ENCODE measurements at regions not wholly inside any gene's neighbourhood (a gene's known extent, or its start where the extent isn't known, plus 50 kb on each side); places are given as distances from the start of the nearest gene placed in this dataset.
"Not testable (repeated sequence)": the region's sequence is repeated elsewhere in the genome, so short reads cannot be mapped to it uniquely, and the experiment has no call there.

- no peak for DNase-seq
Measured at GRCh38 chr13:84640691-84641090, 758.4 kb upstream of the SLITRK1 start.

GRCh38 chr13:84630476-84630875, 748.2 kb upstream of the SLITRK1 start:
- no peak for DNase-seq

- DNase-seq: no peak
Measured at GRCh38 chr13:84616864-84617263, 734.6 kb upstream of the SLITRK1 start.

- no peak for DNase-seq
Measured at GRCh38 chr13:84609716-84610115, 727.4 kb upstream of the SLITRK1 start.

- DNase-seq: no peak
Measured at GRCh38 chr13:84607261-84608013, 725.2 kb upstream of the SLITRK1 start.

GRCh38 chr13:84606616-84607015, 724.3 kb upstream of the SLITRK1 start:
- no peak for DNase-seq

GRCh38 chr13:84605927-84606326, 723.7 kb upstream of the SLITRK1 start:
- no peak for DNase-seq

- no peak for DNase-seq
Measured at GRCh38 chr13:84591444-84591843, 709.2 kb upstream of the SLITRK1 start.

GRCh38 chr13:84590663-84591062, 708.4 kb upstream of the SLITRK1 start:
- no peak for DNase-seq

GRCh38 chr13:84588023-84588422, 705.7 kb upstream of the SLITRK1 start:
- DNase-seq: no peak

GRCh38 chr13:84579901-84580300, 697.6 kb upstream of the SLITRK1 start:
- DNase-seq: not testable (repeated sequence)

- no peak for DNase-seq
Measured at GRCh38 chr13:84574851-84575250, 692.6 kb upstream of the SLITRK1 start.

- DNase-seq: no peak
Measured at GRCh38 chr13:84571264-84571663, 689.0 kb upstream of the SLITRK1 start.

- DNase-seq: no peak
Measured at GRCh38 chr13:84570831-84571230, 688.6 kb upstream of the SLITRK1 start.

GRCh38 chr13:84569366-84569765, 687.1 kb upstream of the SLITRK1 start:
- DNase-seq: no peak

- no peak for DNase-seq
Measured at GRCh38 chr13:84567848-84568247, 685.6 kb upstream of the SLITRK1 start.

- no peak for DNase-seq
Measured at GRCh38 chr13:84566780-84567179, 684.5 kb upstream of the SLITRK1 start.

GRCh38 chr13:84563611-84564010, 681.3 kb upstream of the SLITRK1 start:
- no peak for DNase-seq

GRCh38 chr13:84553227-84553626, 671.0 kb upstream of the SLITRK1 start:
- no peak for DNase-seq

GRCh38 chr13:84543962-84544361, 661.7 kb upstream of the SLITRK1 start:
- no peak for DNase-seq

GRCh38 chr13:84542348-84542747, 660.1 kb upstream of the SLITRK1 start:
- DNase-seq: no peak

- DNase-seq: no peak
Measured at GRCh38 chr13:84536906-84537305, 654.6 kb upstream of the SLITRK1 start.

GRCh38 chr13:84528408-84529070, 646.3 kb upstream of the SLITRK1 start:
- no peak for DNase-seq

- DNase-seq: no peak
Measured at GRCh38 chr13:84525865-84526264, 643.6 kb upstream of the SLITRK1 start.

- no peak for DNase-seq
Measured at GRCh38 chr13:84524586-84524985, 642.3 kb upstream of the SLITRK1 start.
